PFSK-1 (cell line): ENCODE measurements at regions not wholly inside any gene's neighbourhood (a gene's known extent, or its start where the extent isn't known, plus 50 kb on each side); places are given as distances from the start of the nearest gene placed in this dataset.

Experiments used
- POLR2AphosphoS5 ChIP-seq: IDR thresholded peaks from 2 replicates; pipeline ENCODE4 v1.6.1; 2012; ENCODE audit warnings: low read depth, mild to moderate bottlenecking, control low read depth, low read length, moderate library complexity
- REST ChIP-seq, 2 experiments: IDR thresholded peaks; 2 replicates each; pipeline versions ENCODE4 v1.6.1 to v1.8.0; 2011 to 2012; ENCODE audit warnings: low read depth in 2 of 2, low read length in 2 of 2, control low read depth in 1 of 2, inconsistent platforms in 1 of 2, mild to moderate bottlenecking in 1 of 2, moderate library complexity in 1 of 2; ENCODE audit not compliant: insufficient read depth in 1 of 2
- SIN3A ChIP-seq: IDR thresholded peaks from 2 replicates; pipeline ENCODE4 v1.6.1; 2012; ENCODE audit warnings: mild to moderate bottlenecking, low read length, moderate library complexity, borderline replicate concordance; ENCODE audit not compliant: insufficient read depth
- TAF1 ChIP-seq: IDR thresholded peaks from 2 replicates; pipeline ENCODE4 v1.6.1; 2012; ENCODE audit warnings: low read length, control low read depth, borderline replicate concordance; ENCODE audit not compliant: insufficient read depth

GRCh38 chr15:88997531-88997930, 84.4 kb upstream of the MFGE8 start:
- TF ChIP-seq POLR2AphosphoS5 (no peak), REST (IDR thresholded peaks at IDR 0.05; ENCODE audit: insufficient read depth in 1 of 2, low read depth in 2 of 2, low read length in 2 of 2) (no peak), SIN3A (no peak), TAF1 (no peak)
